ENCODE measurements at regions not wholly inside any gene's neighbourhood (a gene's known extent, or its start where the extent isn't known, plus 50 kb on each side); places are given as distances from the start of the nearest gene placed in this dataset.

GRCh38 chr2:176991411-176991810 is 221.2 kb upstream of the HNRNPA3 start:
- Histone ChIP-seq H3K4me1 (no peaks in the 10 kb centered on the region), H3K27ac (no peak overlapping the region), H3K9me3 (no peaks in the 10 kb centered on the region), H3K27me3 (no peaks in the 10 kb centered on the region), H3K36me3 (no peaks in the 10 kb centered on the region), H3K4me3 (no peak overlapping the region)
- TF ChIP-seq, protein P1, sequence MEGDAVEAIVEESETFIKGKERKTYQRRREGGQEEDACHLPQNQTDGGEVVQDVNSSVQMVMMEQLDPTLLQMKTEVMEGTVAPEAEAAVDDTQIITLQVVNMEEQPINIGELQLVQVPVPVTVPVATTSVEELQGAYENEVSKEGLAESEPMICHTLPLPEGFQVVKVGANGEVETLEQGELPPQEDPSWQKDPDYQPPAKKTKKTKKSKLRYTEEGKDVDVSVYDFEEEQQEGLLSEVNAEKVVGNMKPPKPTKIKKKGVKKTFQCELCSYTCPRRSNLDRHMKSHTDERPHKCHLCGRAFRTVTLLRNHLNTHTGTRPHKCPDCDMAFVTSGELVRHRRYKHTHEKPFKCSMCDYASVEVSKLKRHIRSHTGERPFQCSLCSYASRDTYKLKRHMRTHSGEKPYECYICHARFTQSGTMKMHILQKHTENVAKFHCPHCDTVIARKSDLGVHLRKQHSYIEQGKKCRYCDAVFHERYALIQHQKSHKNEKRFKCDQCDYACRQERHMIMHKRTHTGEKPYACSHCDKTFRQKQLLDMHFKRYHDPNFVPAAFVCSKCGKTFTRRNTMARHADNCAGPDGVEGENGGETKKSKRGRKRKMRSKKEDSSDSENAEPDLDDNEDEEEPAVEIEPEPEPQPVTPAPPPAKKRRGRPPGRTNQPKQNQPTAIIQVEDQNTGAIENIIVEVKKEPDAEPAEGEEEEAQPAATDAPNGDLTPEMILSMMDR (IDR thresholded peaks at IDR 0.05), result no peak
- intact Hi-C loops (cut with DNase I), result no loop called here
- ATAC-seq (no peak), DNase-seq (no peak)

DNA sequence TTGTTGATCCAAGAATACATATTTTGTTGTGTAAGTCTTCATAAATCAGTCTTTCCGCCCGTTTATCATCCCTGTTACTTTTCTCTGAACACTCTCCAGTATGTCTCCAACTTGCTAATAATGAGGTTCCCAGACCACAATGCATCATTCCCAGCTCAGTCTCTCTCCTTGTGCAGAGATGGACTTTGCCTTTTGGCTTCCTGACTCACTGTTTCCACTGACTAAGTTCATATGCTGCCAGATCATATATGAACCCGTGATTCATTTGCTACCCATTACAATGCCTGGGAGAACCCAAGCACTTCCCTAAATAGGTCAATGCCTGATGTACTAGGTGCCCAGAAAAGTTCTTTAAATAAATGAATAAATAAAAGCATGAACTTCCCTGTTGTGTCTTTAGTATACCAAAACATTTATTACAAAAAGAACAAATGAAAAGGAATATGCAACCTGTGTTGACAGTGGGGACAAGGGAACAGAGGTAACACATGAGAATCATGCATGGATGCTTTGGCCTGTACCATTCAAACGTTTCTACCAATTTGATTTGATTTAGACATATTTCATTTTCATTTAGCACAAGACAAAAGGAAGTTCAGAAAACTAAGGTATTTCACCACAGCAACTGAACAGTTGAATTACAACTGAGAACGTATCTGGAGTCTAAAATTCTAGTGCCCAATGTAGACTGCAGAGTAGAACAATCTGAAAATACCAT is 215.4 kb upstream of the HNRNPA3 start:
- ATAC-seq, result peak; percentile 74
- no peak overlapping the region for H3K27ac ChIP-seq

GRCh38 chr2:176997792-176998169 is 214.8 kb upstream of the HNRNPA3 start:
- no peaks in the 10 kb centered on the region for H3K9me3 ChIP-seq
- TF ChIP-seq, protein P1 (IDR thresholded peaks at IDR 0.05), result no peak
- no peak for DNase-seq
- peaks cover 0 to 6% of the 10 kb centered on the region in 2 donors for H3K4me1 ChIP-seq
- no peaks in the 10 kb centered on the region for H3K36me3 ChIP-seq
- no peak overlapping the region for H3K27ac ChIP-seq
- intact Hi-C loops (cut with DNase I), result no loop called here
- no peak for ATAC-seq
- H3K4me3 ChIP-seq, result no peak overlapping the region
- no peaks in the 10 kb centered on the region for H3K27me3 ChIP-seq

More for the DNA sequence above, 215.4 kb upstream of the HNRNPA3 start:
- H3K27me3 ChIP-seq, result no peaks in the 10 kb centered on the region
- intact Hi-C loops (cut with DNase I), result no loop called here
- H3K9me3 ChIP-seq, result no peaks in the 10 kb centered on the region
- no peak for DNase-seq
- H3K4me3 ChIP-seq, result no peak overlapping the region
- H3K4me1 ChIP-seq, result peaks cover 0 to 6% of the 10 kb centered on the region in 2 donors
- TF ChIP-seq, protein P1 (IDR thresholded peaks at IDR 0.05), result no peak
- H3K36me3 ChIP-seq, result no peaks in the 10 kb centered on the region

- no peaks in the 10 kb centered on the region for H3K36me3 ChIP-seq
- H3K9me3 ChIP-seq, result no peaks in the 10 kb centered on the region
- no peak for DNase-seq
- TF ChIP-seq, protein P1 (IDR thresholded peaks at IDR 0.05), result no peak
- H3K4me3 ChIP-seq, result no peak overlapping the region
- no peak overlapping the region for H3K27ac ChIP-seq
- ATAC-seq, result no peak
- intact Hi-C loops (cut with DNase I), result no loop called here
- H3K27me3 ChIP-seq, result no peaks in the 10 kb centered on the region
- H3K4me1 ChIP-seq, result peaks cover 0 to 6% of the 10 kb centered on the region in 2 donors
Observed at GRCh38 chr2:176999301-176999700, 213.3 kb upstream of the HNRNPA3 start.

GRCh38 chr2:177000061-177000714 is 212.4 kb upstream of the HNRNPA3 start:
- no peak overlapping the region for H3K27ac ChIP-seq
- no peaks in the 10 kb centered on the region for H3K27me3 ChIP-seq
- no peak overlapping the region for H3K4me3 ChIP-seq
- ATAC-seq, result no peak
- H3K9me3 ChIP-seq, result no peaks in the 10 kb centered on the region
- TF ChIP-seq, protein P1 (IDR thresholded peaks at IDR 0.05), result no peak
- intact Hi-C loops (cut with DNase I), result no loop called here
- no peaks in the 10 kb centered on the region for H3K36me3 ChIP-seq
- no peak for DNase-seq
- H3K4me1 ChIP-seq, result peaks cover 0 to 6% of the 10 kb centered on the region in 2 donors

All from left lung (tissue), 4 donors.